RWPE2 (cell line): ENCODE measurements at regions not wholly inside any gene's neighbourhood (a gene's known extent, or its start where the extent isn't known, plus 50 kb on each side); places are given as distances from the start of the nearest gene placed in this dataset.

Source experiments
- ATAC-seq: fragments of 200-7000 bp; cut with Tn5 transposase; 3 replicates; pipeline ENCODE4 v1.9.1; 2021; ENCODE audit warnings: low read depth
- DNase-seq: peaks from one replicate; pipeline ENCODE4 v3.0.0-alpha.2; 2020; ENCODE audit warnings: low spot score
- H3K27ac ChIP-seq: fragments of 450-650 bp; 2 replicates; pipeline ENCODE4 v1.5.1; 2017; ENCODE audit warnings: mild to moderate bottlenecking; ENCODE audit not compliant: poor library complexity, severe bottlenecking
- H3K27me3 ChIP-seq: fragments of 250-450 bp; sonication (Bioruptor Pico); 2 replicates; pipeline ENCODE4 v1.5.1; 2021; ENCODE audit warnings: mild to moderate bottlenecking, moderate library complexity; ENCODE audit not compliant: insufficient read depth, poor library complexity, severe bottlenecking
- H3K36me3 ChIP-seq: fragments of 250-450 bp; sonication (Bioruptor Pico); 2 replicates; pipeline ENCODE4 v1.5.1; 2020; ENCODE audit warnings: low read depth, mild to moderate bottlenecking, moderate library complexity
- H3K4me1 ChIP-seq: fragments of 250-450 bp; sonication (Bioruptor Pico); 2 replicates; pipeline ENCODE4 v1.5.1; 2021; ENCODE audit warnings: mild to moderate bottlenecking, moderate library complexity; ENCODE audit not compliant: insufficient read depth, poor library complexity, severe bottlenecking
- H3K4me3 ChIP-seq: fragments of 250-450 bp; sonication (Bioruptor Pico); 2 replicates; pipeline ENCODE4 v1.5.1; 2021; ENCODE audit warnings: mild to moderate bottlenecking, moderate library complexity; ENCODE audit not compliant: severe bottlenecking
- H3K9me3 ChIP-seq: fragments of 250-450 bp; sonication (Bioruptor Pico); 2 replicates; pipeline ENCODE4 v1.5.1; 2021; ENCODE audit warnings: mild to moderate bottlenecking, moderate library complexity; ENCODE audit not compliant: severe bottlenecking
- TF ChIP-seq, protein P1 (sequence below): fragments of 450-650 bp; IDR thresholded peaks from one replicate; pipeline ENCODE4 v1.5.1; 2017; ENCODE audit warnings: mild to moderate bottlenecking, moderate library complexity; ENCODE audit not compliant: poor library complexity, severe bottlenecking

DNA sequence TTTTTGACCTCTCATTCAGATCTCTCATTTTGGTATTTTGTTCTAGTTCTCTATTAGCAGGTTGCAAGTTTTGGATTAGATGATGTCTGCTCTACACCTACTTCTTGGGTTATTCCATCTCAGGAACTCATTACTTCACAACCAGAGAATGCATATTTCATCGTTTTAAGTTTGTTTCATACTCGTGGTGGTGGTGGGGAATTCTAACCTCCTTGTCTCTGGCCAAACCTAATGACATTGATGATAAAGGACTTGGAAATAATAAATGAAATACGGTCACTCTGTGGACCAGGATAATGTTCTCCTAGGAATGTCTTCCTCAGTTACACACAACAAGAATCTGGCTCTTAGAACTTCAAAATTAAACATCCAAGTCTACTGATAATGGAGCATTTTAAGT, 115.2 kb downstream of the CDC42EP3 start:
- Histone ChIP-seq H3K36me3 (no peaks in the 10 kb centered on the region), H3K4me1 (peaks cover 15% of the 10 kb centered on the region)
- TF ChIP-seq, protein P1, sequence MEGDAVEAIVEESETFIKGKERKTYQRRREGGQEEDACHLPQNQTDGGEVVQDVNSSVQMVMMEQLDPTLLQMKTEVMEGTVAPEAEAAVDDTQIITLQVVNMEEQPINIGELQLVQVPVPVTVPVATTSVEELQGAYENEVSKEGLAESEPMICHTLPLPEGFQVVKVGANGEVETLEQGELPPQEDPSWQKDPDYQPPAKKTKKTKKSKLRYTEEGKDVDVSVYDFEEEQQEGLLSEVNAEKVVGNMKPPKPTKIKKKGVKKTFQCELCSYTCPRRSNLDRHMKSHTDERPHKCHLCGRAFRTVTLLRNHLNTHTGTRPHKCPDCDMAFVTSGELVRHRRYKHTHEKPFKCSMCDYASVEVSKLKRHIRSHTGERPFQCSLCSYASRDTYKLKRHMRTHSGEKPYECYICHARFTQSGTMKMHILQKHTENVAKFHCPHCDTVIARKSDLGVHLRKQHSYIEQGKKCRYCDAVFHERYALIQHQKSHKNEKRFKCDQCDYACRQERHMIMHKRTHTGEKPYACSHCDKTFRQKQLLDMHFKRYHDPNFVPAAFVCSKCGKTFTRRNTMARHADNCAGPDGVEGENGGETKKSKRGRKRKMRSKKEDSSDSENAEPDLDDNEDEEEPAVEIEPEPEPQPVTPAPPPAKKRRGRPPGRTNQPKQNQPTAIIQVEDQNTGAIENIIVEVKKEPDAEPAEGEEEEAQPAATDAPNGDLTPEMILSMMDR, result no peak

DNA sequence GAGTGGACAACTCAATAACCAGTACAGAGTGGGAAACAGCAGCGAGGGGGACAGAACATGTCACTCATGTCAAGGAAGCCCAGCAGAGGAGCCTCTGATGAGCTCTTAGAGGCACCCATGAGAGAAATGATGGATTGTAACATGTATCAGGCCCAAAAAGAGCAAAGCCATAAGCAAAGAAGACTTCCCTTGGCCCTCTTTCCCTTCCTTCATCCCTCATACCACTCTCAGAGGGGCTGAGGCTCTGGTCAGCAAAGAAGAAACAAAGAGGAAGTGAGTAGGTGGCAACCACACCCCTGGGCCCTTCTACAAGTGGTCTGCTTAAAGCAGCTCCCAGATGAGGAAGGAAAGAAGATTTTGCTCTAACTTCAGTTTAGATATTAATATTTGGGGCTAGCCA, 112.8 kb downstream of the CDC42EP3 start:
- Histone ChIP-seq H3K4me3 (no peak overlapping the region), H3K9me3 (no peaks in the 10 kb centered on the region), H3K27ac (no peak overlapping the region), H3K36me3 (no peaks in the 10 kb centered on the region), H3K4me1 (peaks cover 25% of the 10 kb centered on the region), H3K27me3 (no peaks in the 10 kb centered on the region)
- TF ChIP-seq, protein P1, result no peak
- ATAC-seq (no peak), DNase-seq (no peak)

More for the DNA sequence above, 115.2 kb downstream of the CDC42EP3 start:
- no peak overlapping the region for H3K27ac ChIP-seq
- H3K27me3 ChIP-seq, result no peaks in the 10 kb centered on the region
- H3K9me3 ChIP-seq, result no peaks in the 10 kb centered on the region
- DNase-seq (no peak), ATAC-seq (no peak)
- no peak overlapping the region for H3K4me3 ChIP-seq

DNA sequence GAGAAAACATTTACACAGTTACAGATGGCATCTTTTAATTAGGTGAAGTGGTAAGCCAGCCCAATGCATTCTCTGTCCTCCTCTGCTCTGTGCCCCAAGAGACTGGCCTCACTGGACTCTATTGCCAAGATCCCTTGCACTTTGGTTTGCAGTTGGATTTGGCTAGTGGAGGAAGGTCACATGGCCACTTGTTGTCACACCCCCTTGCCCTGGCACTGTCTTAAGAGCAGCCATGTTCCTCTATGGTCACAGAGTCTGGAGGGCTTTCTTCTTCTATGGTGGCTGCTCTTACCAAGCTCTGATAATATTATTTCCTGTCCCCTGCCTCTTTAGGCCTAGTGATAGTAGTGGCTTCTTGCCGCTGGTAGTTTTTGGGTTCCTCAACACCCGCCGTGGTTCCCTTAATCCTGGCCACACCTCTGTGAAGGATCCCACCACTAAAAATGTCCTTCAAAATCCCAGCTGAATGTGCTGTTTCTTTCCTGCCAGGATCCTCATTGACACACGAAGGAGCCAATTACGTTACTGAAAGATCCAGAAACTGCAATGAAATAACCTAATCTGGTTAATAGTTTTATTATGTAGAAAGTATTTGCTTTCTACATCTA, 111.1 kb downstream of the CDC42EP3 start:
- ATAC-seq, result no peak
- TF ChIP-seq, protein P1, result no peak
- H3K4me3 ChIP-seq, result no peak overlapping the region
- H3K27me3 ChIP-seq, result no peaks in the 10 kb centered on the region
- peaks cover 25% of the 10 kb centered on the region for H3K4me1 ChIP-seq
- peak overlapping the region; percentile 96 for H3K27ac ChIP-seq
- H3K36me3 ChIP-seq, result no peaks in the 10 kb centered on the region
- DNase-seq, result no peak
- no peaks in the 10 kb centered on the region for H3K9me3 ChIP-seq

DNA sequence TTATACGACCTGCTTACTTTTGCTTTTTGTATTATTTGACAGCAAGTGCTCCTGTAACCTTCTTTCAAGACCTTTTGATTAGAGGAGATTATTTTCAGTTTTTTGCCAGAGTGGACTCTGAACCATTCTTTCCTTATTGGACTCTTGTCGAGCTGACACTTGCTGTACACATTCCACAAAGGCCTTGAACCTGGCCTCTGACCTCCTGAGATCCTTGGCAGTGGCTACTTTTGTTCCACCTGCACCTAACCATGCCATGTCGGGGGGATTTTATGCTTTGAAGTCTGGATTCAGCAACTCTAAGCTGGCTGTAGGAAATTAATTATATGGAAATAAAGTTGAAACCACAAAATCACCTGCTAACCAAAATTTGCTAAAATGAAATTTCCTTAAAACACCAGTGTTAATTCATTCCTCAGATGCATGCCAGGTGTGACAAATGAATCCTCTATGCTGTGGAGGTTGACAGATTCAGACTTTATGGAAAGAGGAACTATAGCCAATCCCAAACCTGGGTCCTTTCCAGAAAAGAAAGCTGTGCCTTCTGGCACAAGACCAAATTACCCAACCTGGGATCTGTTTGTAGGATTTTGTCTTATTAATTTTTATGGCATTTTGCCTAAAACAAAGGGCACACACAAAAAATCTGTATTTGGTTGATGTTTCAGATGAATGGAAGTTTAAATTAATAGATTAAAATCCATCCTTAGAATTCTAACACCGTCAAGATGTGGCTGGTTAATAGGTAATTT, 110.4 kb downstream of the CDC42EP3 start:
- Histone ChIP-seq H3K27ac (peak overlapping the region; percentile 96), H3K9me3 (no peaks in the 10 kb centered on the region), H3K27me3 (no peaks in the 10 kb centered on the region), H3K4me3 (no peak overlapping the region), H3K36me3 (no peaks in the 10 kb centered on the region), H3K4me1 (peaks cover 25% of the 10 kb centered on the region)
- DNase-seq (no peak), ATAC-seq (no peak)
- TF ChIP-seq, protein P1, result no peak
